HG03045 (cell line): ENCODE measurements at regions not wholly inside any gene's neighbourhood (a gene's known extent, or its start where the extent isn't known, plus 50 kb on each side); places are given as distances from the start of the nearest gene placed in this dataset.

Experiments used
- ATAC-seq: cut with Tn5 transposase; IDR thresholded peaks from one replicate; pipeline ENCODE4 v1.9.1; 2021; ENCODE audit warnings: mild to moderate bottlenecking, moderate library complexity; ENCODE audit not compliant: unreplicated experiment

DNA sequence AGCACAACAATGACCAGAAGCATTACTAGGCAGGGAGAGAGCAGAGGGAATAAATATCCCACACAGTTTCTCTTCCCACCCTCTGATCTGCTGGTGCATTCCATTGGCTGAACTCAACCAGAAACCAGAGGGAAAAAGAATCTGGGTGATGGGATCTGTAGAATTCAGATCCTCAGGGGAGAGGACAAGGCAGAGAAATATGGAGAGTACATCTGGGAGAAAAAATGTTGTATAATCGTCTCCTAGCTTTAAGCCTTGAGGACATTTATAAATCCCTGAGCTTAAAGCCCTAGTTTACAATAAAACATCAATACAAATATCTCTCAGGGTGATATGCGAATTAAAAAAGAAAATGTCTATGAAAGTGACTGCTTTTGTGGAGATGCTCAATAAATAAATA is 368.1 kb upstream of the MAD2L1 start:
- ATAC-seq = no peak

DNA sequence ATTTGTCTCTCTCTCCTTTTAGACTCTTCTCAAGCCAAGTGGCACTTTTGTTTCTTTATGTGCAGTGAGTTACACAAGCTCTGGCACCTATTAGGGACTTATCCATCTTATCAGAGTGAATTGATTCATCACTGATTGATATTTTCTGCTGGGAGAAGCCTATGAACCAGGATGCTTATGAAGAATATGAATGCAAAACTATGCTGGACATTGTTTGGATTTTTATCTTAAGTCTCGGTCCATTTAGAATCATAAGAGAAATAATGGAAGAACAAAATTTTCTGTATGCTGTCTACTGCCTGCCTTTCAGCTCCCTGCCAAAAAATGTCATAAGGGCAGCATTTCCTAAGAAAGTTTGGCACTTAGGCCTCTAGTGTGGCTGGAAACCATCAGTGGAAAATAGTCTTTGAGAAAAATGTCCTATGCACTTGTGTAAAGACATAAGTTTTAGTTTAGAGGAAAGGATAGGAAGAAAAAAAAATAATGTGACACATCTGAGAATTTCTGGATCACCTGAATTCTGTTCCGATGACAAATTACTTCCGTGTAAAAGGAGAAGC is 365.7 kb upstream of the MAD2L1 start:
- ATAC-seq = no peak

DNA sequence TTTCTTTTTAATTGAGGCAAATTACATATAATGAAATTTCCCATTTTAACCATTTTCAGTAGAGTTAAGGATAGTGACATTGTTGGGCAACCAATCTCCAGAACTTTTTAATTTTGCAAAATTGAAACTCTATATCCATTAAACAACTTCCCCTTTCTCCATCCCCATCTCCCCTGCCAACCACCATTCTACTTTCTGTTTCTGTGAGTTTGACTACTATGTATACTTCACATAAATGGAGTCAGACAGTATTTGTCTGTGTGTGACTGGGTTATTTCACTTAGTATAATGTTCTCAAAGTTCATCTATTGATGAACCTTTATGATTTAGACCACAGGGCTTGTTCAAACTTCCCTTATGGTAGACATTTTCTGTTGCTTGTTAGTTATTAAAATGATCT is 364.5 kb upstream of the MAD2L1 start:
- no peak for ATAC-seq

DNA sequence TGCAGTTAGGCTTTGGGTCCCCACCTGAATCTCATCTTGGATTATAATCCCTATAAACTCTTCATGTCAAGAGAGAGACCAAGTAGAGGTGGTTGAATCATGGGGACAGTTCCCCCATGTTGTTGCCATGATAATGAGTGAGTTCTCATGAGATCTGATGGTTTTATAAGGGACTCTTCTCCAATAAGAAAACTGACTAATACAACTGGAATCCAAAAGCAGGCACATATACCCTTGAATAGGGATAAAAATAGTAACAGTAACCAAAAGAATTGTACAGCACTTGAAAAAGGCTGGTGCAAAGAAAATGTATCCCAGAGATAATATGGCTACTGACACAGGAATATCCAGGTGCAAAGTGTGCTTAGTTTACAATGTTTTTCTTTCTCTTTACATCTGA is 351.5 kb upstream of the MAD2L1 start:
- ATAC-seq = no peak

DNA sequence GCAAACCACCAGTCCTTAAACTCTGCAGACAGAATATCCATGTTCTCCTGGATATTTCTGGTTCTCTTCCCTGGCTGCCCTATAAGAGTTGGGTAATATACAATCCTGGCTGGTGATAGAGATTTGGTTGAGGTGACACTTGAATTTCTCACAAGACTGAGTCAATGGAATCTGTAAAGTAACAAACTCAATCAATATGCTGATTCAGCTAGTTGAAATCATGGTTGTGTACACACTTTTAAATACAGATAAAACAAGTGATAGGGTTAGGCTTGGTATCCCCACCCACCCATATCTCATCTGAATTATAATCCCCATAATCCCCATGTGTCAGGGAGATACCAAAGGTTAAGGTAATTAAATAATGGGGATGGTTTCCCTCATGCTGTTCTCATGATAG is 349.2 kb upstream of the MAD2L1 start:
- no peak for ATAC-seq

DNA sequence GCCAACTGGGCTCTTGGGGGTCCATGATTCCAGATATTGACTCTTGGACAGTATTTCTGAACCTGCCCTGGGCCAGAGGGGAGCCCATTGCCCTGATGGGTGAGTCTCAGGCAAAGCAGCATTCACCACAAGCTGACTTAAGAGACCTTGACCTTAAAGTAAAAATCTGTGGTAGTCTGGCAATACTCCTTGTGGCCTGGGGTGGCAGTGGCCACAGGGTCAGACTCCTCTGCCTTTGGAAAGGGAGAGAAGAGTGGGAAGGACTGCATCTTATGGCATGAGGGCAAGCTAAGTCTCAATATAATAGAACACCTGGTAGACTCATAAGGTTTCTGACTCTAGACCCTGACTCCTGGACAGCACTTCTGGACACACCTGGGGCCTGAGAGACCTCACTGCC is 340.3 kb upstream of the MAD2L1 start:
- ATAC-seq = no peak

DNA sequence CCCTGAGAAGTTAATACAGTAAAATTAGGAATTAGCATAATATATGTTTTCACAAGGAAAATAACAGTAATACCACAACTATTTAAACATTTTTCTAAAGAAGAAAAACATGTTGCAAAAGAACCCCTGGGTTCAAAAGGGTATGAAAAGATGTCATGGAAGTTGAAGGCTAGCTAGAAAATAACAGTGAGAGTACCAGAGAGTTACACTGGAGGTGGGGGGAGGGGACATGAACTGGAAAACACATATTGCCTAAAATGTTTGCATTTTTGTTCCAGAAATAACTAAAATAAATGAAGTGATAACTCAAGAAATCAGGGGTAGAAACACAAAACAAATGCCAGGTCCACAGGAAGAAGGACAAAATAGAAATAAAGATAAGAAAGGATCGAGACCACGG is 336.6 kb upstream of the MAD2L1 start:
- ATAC-seq = no peak

DNA sequence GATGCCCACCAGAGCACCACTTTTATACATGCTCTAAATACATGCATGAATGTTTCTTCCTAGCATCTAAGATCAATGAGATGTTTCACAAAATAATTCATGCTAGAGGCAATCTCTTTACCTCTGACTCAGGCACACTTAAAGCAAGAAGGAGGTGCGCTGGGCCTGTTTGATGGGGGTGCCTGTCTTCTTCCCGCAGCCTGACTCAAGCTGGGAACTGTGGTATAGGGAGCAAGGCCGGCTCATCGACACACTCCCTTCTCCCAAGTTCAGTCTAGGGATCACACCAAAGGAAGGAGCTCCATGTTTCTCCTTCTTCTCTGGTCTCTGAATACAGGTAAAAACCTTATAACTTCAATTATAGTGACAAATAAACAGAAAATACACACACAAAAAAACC is 333.8 kb upstream of the MAD2L1 start:
- ATAC-seq = no peak

DNA sequence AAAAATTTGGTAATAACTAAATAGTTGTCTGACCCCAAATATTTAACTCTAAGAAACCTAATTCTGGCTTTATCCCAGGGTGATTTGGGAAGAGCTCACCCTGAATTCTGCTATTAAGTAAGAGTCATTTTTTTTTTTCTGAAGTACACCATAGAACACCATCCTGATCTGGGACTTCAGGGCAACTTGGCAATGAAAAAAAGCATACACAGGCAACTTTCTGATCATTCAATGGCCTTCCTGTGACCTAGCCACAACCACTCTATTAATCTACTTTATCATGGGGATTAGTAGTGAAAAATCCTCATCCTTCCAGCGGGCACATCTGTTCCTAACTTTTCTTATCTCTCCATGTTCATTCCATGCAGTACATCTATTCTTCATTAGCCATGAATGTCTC is 333.2 kb upstream of the MAD2L1 start:
- ATAC-seq = no peak

DNA sequence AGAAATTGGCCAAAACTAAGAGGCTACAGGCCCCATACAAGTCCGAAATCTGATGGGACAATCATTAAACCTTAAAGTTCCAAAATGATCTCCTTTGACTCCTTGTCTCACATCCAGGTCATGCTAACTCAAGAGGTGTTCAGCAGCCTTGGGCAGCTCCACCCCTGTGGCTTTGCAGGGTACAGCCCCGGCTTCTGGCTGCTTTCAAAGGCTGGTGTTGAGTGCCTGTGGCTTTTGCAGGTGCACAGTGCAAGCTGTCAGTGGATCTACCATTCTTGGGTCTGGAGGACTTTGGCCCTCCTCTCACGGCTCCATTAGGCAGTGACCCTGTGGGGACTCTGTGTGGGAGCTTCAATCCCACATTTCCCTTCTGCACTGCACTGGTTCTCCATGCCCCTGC is 329.1 kb upstream of the MAD2L1 start:
- no peak for ATAC-seq

DNA sequence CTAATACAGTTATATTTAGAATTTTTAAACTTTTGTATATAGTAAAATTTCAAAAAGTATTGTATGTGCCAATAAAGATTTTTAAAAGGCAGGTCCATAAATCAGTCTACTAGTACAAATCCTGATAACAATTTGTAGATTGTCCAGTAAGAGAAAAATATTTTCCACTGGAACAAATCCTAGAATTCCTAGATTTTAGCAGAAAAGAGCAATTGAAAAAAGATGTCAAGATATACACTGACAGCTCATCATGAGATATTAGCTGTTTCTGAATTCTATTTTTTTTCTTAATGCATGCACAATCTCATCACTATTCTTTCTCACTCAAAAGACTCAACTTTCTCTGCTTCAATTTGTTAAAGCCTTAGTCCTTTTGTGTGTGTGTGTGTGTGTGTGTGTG is 289.2 kb upstream of the MAD2L1 start:
- ATAC-seq = no peak

DNA sequence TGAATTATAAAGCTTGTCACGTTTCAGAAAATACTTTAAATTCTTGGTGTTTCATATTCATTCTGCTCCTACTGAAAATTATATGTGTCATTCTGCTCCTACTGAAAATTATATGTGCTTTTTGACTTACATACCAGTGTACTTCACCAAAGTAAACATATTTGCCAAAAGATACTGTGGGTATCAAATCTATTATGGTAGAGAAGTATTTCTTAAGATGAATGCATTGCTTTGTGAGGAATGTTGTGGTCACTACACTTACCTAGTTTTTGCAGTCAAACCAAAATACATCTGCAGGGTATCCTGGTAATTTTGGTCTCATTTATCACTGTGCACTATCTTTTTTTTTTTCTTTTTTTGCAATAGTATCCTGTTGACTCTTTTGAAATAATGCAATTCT is 287.7 kb upstream of the MAD2L1 start:
- no peak for ATAC-seq

DNA sequence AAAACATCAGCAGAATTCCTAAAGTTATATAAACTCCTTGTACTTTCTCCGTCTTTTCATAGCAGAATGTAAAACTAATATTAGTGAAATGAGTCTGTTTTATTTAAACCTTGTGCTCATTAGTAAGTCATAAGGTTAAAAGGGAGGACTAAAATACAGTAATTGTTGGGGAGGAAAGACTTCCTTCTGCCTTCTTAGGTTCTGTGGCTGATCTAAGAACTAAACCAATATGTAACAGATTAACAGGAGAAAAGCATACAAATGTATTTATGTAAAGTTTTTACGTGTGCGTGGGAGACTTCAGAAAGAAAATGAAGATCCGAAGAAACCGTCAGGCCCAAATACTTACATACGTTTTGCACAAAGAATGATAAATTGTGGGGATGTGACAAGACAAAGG is 286.6 kb upstream of the MAD2L1 start:
- ATAC-seq = no peak

DNA sequence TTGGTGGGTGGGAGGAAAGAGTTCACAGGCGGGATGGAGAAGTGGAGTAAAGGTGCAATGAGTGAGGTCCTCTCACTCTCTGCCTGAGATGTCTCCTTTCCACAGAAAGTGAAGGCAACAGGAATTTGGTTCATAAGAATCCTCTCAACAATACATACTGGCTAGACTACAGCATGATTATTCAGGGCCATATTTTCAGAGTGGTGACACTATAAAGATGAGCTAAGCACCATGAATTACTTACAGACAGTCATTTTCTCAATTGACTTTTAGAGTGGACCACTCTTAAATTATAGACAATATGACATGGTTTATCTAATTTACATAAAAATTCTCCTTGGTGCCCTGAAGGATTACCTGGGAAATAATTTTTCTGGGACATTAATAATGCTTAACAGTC is 286.1 kb upstream of the MAD2L1 start:
- ATAC-seq = no peak

DNA sequence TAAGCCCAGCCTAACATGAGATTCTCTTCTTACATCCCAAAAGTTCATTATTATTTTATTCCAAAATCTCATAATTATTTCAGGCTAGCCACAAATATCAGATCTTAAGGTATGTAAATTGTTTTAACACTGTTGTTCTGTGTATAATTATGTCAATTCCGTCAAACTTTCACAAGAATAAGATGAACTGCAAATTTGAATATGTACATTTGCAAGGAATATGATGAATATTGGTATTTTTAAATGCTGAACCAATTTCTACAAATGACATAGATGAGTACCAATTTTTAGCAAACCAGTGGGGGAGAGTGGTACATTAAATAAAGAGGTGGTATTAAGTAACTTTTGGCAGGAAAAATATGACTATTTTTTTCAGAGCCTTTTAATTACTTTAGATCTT is 282.3 kb upstream of the MAD2L1 start:
- no peak for ATAC-seq

DNA sequence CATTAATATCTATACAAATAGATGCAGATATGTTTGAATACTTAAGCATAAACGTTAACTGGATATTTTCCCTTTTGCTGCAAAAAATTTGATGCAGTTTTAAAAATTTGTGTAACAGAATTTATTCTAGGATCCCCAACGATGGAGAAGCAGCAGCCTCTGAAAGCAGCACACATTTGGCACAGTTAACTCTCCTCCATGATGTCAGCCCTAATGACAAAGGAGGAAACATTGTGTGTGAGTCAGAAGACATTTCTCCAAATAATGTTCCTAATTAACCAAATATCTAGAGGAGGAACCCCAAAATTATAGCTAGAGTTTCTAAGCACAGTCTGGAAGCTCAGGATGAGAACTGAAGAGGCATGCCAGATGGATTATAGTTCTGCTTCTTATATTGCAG is 281.9 kb upstream of the MAD2L1 start:
- no peak for ATAC-seq

DNA sequence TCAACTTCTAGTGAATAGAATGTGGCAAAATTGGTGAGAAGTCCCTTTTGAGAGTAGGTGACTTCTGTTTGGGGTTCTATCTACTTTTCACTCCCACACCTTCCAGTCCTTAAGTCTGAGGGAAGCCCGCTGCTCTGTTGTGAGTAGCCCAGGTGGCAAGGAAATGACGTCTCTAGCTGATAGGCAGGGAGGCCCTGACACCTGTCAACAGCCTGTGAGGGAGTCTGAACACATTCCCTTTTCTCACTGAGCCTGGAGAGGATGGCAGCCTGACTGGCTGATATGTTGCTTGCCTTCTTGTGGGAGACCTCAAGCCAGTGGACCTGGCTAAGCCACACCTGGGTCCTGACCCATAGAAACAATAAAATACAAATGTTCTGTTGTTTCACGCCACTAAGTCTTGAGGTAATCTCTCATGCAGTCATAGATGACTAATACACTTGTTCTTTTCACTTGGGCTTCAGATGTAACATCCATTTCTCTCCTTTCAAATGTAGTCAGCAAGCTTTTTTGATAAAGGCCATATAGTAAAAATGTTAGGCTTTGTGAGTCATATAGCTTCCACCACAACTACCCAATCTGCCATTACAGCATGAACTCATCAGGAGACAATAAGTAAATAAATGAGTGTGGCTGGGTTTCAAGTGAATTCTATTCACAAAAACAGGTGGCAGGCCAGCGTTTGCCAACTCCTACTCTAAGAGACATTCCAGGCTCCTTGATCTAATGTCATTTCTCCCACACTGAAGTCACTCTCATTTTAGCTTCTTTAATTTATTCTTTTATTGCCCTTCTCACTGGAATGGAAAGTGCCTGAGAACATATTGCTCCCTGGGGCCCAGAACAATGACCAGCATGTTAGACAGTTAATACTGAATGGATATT is 265.1 kb upstream of the MAD2L1 start:
- no peak for ATAC-seq

DNA sequence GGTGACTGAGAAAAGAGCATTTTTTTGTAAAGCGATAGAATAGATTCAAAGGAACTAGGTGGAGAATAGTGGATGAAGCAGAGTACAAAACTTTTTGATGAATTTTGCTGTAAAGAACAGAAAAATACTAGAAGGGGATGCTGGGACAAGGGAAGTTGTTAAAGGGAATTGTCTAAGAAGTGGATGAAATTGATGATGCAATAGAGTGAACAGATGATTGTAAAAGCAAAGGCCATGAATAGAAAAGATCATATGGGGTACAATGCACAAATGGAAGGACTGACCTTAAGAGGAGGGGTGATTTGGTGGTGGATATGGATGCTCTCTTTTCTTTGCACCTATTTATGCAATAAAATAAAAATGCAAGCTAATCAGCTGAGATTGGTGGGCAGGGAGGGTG is 262.7 kb upstream of the MAD2L1 start:
- ATAC-seq = no peak

DNA sequence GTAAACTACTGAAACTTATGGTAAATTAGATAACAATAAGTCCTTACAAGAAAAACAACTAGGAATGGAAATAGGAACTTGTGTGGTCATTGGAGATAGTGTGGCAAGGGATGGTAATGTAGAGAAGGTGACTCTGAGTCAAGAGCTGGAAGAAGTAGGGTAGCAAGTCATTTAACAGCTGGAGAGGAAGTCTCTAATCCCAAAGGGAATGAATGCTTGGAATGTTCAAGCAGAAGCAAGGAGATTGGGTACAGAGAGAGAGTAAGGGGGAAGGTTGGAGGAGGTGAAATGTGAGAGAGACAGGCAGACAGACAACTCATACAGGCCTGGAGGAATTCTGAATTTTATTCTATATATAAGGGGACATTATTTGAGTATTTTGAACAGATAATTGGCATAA is 260.6 kb upstream of the MAD2L1 start:
- ATAC-seq = no peak

DNA sequence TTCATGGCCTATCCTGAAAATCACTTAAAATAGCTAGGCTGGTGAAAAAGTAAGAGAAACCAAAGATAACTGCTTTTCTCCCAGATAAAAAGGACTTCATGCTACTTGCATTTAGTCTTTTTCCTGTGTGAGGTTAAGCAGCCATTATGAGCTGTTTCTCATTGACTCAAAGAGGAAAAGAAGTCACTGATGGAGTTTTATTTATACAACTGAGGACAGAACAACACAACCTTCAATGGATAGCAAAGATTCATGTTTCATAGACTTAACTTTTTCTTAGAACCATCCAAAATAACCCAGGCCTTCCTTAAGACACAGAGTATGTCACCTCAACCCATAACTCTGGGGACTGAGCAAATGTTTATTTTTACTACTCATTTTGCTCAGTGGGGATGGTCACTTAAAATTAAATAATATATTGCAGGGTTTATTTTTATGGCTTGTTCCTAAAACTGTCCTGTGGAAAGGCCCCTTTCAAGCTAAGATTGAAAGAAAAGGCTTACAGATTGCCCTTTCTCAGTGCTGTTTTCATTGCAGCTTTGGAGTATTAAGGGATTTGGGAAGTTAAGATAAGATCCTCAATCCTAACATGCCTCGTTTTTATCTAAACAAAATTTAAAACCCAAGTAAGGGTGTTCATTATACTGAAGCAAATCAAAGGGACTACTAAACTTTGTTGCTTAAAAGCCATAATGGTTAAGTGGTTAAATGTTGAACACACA is 252.6 kb upstream of the MAD2L1 start:
- ATAC-seq = no peak

DNA sequence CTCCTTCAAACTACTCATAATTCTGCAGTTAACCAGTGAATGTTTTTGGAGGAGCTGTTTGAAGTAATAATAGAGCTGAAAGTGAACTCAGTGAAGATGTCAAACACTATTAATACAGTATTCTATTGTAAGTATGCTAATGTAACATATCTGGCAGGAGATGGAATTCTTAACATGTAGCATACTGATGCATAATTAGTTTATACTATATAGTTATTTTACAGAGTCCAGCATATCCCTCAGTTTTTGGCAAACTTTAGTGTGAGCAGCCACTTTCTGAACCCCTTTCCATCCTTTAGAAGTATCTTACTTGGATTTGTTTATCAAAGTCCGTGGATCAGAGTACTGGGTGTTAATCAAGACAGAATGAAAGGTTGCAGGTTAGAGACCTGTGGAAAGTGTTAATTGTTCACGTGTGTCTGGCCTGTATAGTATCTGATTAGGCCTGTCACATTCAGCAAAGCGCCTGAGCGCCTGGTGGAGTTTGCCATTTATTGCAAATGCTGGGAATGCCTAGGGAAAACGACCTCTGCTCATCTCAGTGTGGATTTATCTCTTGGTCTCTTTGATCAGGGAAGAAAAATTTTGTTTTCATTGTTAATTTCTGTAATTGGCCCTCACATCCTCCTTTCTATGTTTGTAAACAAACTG is 251.7 kb upstream of the MAD2L1 start:
- ATAC-seq = no peak

DNA sequence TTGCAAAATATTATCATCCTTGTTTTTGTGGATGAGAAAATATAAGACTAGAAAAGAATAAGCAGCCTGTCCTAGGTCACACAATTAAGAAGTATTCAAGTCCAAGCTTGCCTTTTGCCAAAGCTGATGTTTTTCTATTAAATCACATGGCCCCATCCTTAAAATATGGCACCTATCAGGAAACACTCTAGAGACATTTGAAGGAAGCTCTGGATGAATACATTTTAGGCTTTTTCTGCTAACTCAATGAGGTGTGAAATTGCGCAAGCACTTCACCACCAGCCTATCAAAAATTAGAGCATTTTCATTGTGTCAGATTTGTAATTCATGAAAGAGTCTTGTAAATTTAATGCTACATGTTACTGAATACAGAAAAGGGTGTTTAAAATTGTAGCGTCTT is 251.1 kb upstream of the MAD2L1 start:
- ATAC-seq = no peak
